ENCODE measurements at regions not wholly inside any gene's neighbourhood (a gene's known extent, or its start where the extent isn't known, plus 50 kb on each side); places are given as distances from the start of the nearest gene placed in this dataset.
"Not testable (repeated sequence)": the region's sequence is repeated elsewhere in the genome, so short reads cannot be mapped to it uniquely, and the experiment has no call there.

DNA sequence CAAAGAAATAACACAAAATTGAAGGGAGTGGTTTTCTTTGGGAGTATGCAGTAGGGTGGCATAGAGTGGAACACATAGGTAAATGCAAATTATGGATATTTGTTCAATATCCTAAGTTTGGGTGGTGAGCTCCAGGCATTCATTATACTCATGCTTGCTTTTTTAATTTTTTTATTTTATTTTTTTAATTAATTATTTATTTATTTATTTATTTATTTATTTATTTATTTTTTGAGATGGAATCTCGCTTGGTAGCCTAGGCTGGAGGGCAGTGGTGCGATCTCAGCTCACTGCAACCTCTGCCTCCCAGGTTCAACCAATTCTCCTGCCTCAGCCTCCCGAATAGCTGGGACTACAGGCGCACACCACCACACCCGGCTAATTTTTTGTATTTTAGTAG is 355.5 kb upstream of the PLD5 start:
- intact Hi-C loops (cut with micrococcal nuclease); H3K36me3 Mint-ChIP-seq (ENCODE audit: low read depth); H3K4me1 Mint-ChIP-seq (ENCODE audit: low read depth); H3K27me3 Mint-ChIP-seq (ENCODE audit: low read depth); H3K27ac Mint-ChIP-seq; H3K9me3 Mint-ChIP-seq; H3K4me3 Mint-ChIP-seq (ENCODE audit: low read depth); DNase-seq (ENCODE audit: low spot score): not testable (repeated sequence)

DNA sequence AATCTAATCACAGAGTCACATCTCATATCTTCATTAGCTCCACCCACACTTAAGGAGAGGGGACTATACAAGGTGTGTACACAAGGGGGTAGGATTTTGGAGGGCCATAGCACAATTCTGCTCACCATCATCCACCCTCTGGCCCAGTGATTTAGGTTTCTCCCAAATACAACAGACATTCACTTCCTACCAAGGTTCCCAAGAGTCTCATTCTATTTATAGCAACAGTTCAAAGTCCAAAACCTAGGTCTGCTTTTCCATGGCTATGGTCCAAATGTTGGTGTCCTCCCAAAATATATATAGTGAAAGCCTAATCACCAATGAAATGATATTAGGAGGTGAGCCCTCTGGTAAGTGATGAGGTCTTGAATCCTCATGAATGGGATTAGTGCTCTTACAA is 353.2 kb upstream of the PLD5 start:
- no peak overlapping the region for H3K27ac Mint-ChIP-seq
- H3K4me1 Mint-ChIP-seq (ENCODE audit: low read depth): no peaks in the 10 kb centered on the region
- intact Hi-C loops (cut with micrococcal nuclease): no loop called here

DNA sequence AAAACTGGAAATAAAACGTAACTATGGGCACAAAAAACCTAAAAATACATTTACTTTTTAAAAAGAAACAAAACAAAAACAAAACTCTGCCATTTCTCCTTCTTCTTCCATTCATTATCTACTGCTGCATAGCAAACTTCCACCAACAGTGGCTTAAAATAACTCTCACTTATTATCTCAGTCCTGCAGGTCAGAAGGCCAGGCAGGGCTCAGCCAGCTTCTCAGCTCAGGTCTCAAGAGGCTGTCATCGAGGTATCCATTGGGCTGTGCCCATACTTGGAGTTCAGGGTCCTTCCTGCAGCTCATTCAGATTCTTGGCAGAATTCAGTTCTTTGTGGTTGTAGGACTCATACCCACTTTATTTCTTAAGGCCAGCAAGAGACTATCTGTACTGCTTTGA is 352.7 kb upstream of the PLD5 start:
- no peaks in the 10 kb centered on the region for H3K27me3 Mint-ChIP-seq (ENCODE audit: low read depth)
- H3K4me3 Mint-ChIP-seq (ENCODE audit: low read depth): no peak overlapping the region
- intact Hi-C loops (cut with micrococcal nuclease): no loop called here
- no peaks in the 10 kb centered on the region for H3K36me3 Mint-ChIP-seq (ENCODE audit: low read depth)
- no peaks in the 10 kb centered on the region for H3K4me1 Mint-ChIP-seq (ENCODE audit: low read depth)
- H3K9me3 Mint-ChIP-seq: no peaks in the 10 kb centered on the region
- DNase-seq (ENCODE audit: low spot score): no peak
- H3K27ac Mint-ChIP-seq: no peak overlapping the region

More for the DNA sequence above, 353.2 kb upstream of the PLD5 start:
- Mint-ChIP-seq H3K27me3 (ENCODE audit: low read depth) (no peaks in the 10 kb centered on the region), H3K9me3 (no peaks in the 10 kb centered on the region), H3K4me3 (ENCODE audit: low read depth) (no peak overlapping the region), H3K36me3 (ENCODE audit: low read depth) (no peaks in the 10 kb centered on the region)
- DNase-seq (ENCODE audit: low spot score): no peak

GRCh38 chr1:242876030-242876429 is 351.5 kb upstream of the PLD5 start:
- Mint-ChIP-seq H3K4me1 (ENCODE audit: low read depth) (no peaks in the 10 kb centered on the region), H3K27me3 (ENCODE audit: low read depth) (no peaks in the 10 kb centered on the region), H3K36me3 (ENCODE audit: low read depth) (no peaks in the 10 kb centered on the region), H3K27ac (no peak overlapping the region), H3K9me3 (no peaks in the 10 kb centered on the region), H3K4me3 (ENCODE audit: low read depth) (no peak overlapping the region)
- DNase-seq (ENCODE audit: low spot score): no peak
- intact Hi-C loops (cut with micrococcal nuclease): no loop called here

DNA sequence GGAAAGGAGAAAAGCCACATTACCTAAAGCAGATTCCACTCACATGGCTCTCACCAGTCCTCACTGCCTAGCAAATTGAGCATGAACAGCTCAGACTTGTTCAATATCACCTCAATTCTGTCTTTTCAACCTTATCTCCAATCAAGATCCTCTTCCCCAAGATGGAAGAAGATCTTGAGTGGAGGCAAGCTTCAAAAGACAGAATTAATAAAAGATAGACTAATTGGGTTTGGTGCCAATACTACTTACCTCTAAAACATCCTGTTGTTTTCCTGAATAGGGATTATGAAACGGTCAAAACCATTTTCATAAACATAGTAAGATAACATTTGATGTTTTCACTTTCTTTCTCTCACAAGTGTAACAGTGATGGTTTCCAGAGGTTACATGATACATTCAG is 349.2 kb upstream of the PLD5 start:
- Mint-ChIP-seq H3K27me3 (ENCODE audit: low read depth) (no peaks in the 10 kb centered on the region), H3K4me3 (ENCODE audit: low read depth) (no peak overlapping the region), H3K27ac (no peak overlapping the region), H3K4me1 (ENCODE audit: low read depth) (no peaks in the 10 kb centered on the region), H3K36me3 (ENCODE audit: low read depth) (no peaks in the 10 kb centered on the region), H3K9me3 (no peaks in the 10 kb centered on the region)
- no peak for DNase-seq (ENCODE audit: low spot score)
- intact Hi-C loops (cut with micrococcal nuclease): no loop called here

GRCh38 chr1:242872521-242872920 is 348.0 kb upstream of the PLD5 start:
- Mint-ChIP-seq H3K36me3 (ENCODE audit: low read depth) (no peaks in the 10 kb centered on the region), H3K9me3 (no peaks in the 10 kb centered on the region), H3K4me3 (ENCODE audit: low read depth) (no peak overlapping the region), H3K27me3 (ENCODE audit: low read depth) (no peaks in the 10 kb centered on the region), H3K27ac (no peak overlapping the region), H3K4me1 (ENCODE audit: low read depth) (no peaks in the 10 kb centered on the region)
- DNase-seq (ENCODE audit: low spot score): no peak
- intact Hi-C loops (cut with micrococcal nuclease): no loop called here

GRCh38 chr1:242871471-242872030 is 347.1 kb upstream of the PLD5 start:
- Mint-ChIP-seq H3K9me3 (no peaks in the 10 kb centered on the region), H3K27me3 (ENCODE audit: low read depth) (no peaks in the 10 kb centered on the region), H3K4me1 (ENCODE audit: low read depth) (no peaks in the 10 kb centered on the region), H3K27ac (no peak overlapping the region), H3K36me3 (ENCODE audit: low read depth) (no peaks in the 10 kb centered on the region), H3K4me3 (ENCODE audit: low read depth) (no peak overlapping the region)
- no peak for DNase-seq (ENCODE audit: low spot score)
- intact Hi-C loops (cut with micrococcal nuclease): no loop called here

GRCh38 chr1:242870966-242871365 is 346.5 kb upstream of the PLD5 start:
- intact Hi-C loops (cut with micrococcal nuclease): no loop called here
- Mint-ChIP-seq H3K4me3 (ENCODE audit: low read depth) (no peak overlapping the region), H3K4me1 (ENCODE audit: low read depth) (no peaks in the 10 kb centered on the region), H3K9me3 (no peaks in the 10 kb centered on the region), H3K27me3 (ENCODE audit: low read depth) (no peaks in the 10 kb centered on the region), H3K36me3 (ENCODE audit: low read depth) (no peaks in the 10 kb centered on the region), H3K27ac (no peak overlapping the region)
- DNase-seq (ENCODE audit: low spot score): no peak

DNA sequence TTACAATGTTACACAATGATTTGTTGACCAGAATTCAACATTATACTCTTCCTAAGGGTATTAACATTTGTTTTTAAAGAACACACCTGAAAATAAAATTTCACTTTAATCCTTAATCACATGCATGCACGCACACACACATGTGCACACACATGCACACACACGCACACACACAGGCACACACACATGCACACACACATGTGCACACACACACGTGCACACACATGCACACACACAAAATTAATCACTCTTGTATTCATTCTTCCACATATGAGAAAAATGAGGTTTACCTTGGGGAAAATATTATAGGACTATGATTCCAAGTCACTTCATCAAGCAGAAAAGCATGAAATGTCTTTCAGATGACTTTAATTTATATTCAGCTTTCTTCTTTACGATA is 331.8 kb upstream of the PLD5 start:
- H3K9me3 Mint-ChIP-seq: no peaks in the 10 kb centered on the region
- H3K27me3 Mint-ChIP-seq (ENCODE audit: low read depth): no peaks in the 10 kb centered on the region
- H3K27ac Mint-ChIP-seq: no peak overlapping the region
- no peaks in the 10 kb centered on the region for H3K4me1 Mint-ChIP-seq (ENCODE audit: low read depth)
- intact Hi-C loops (cut with micrococcal nuclease): no loop called here
- no peaks in the 10 kb centered on the region for H3K36me3 Mint-ChIP-seq (ENCODE audit: low read depth)
- DNase-seq (ENCODE audit: low spot score): no peak
- no peak overlapping the region for H3K4me3 Mint-ChIP-seq (ENCODE audit: low read depth)

DNA sequence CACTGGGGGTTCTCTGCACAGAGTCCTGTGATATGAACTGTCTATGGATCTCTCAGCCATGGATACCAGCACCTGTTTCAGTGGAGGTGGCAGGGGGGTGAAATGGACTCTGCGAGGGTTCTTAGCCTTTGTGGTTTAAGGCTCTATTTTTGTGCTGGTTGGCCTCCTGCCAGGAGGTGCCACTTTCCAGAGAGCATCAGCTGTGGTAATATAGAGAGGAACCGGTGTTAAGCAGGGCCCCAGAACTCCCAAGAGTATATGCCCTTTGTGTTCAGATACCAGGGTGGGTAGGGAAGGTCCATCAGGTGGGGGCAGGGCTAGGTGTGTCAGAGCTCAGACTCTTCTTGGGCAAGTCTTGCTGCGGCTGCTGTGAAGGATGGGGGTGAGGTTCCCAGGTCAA is 330.0 kb upstream of the PLD5 start:
- H3K36me3 Mint-ChIP-seq (ENCODE audit: low read depth): no peaks in the 10 kb centered on the region
- H3K4me1 Mint-ChIP-seq (ENCODE audit: low read depth): no peaks in the 10 kb centered on the region
- no peak for DNase-seq (ENCODE audit: low spot score)
- H3K27ac Mint-ChIP-seq: no peak overlapping the region
- peaks cover 3% of the 10 kb centered on the region for H3K9me3 Mint-ChIP-seq
- no peaks in the 10 kb centered on the region for H3K27me3 Mint-ChIP-seq (ENCODE audit: low read depth)
- no peak overlapping the region for H3K4me3 Mint-ChIP-seq (ENCODE audit: low read depth)
- intact Hi-C loops (cut with micrococcal nuclease): no loop called here

GRCh38 chr1:242847390-242847993 is 323.0 kb upstream of the PLD5 start:
- intact Hi-C loops (cut with micrococcal nuclease): no loop called here
- DNase-seq (ENCODE audit: low spot score): no peak
- Mint-ChIP-seq H3K36me3 (ENCODE audit: low read depth) (no peaks in the 10 kb centered on the region), H3K9me3 (peaks cover 14% of the 10 kb centered on the region), H3K27me3 (ENCODE audit: low read depth) (no peaks in the 10 kb centered on the region), H3K4me1 (ENCODE audit: low read depth) (no peaks in the 10 kb centered on the region), H3K27ac (no peak overlapping the region), H3K4me3 (ENCODE audit: low read depth) (no peak overlapping the region)

- Mint-ChIP-seq H3K4me1 (ENCODE audit: low read depth) (no peaks in the 10 kb centered on the region), H3K4me3 (ENCODE audit: low read depth) (no peak overlapping the region), H3K36me3 (ENCODE audit: low read depth) (no peaks in the 10 kb centered on the region), H3K27ac (no peak overlapping the region), H3K9me3 (peaks cover 11% of the 10 kb centered on the region), H3K27me3 (ENCODE audit: low read depth) (no peaks in the 10 kb centered on the region)
- no peak for DNase-seq (ENCODE audit: low spot score)
- intact Hi-C loops (cut with micrococcal nuclease): no loop called here
These were observed 317.6 kb upstream of the PLD5 start for GRCh38 chr1:242842094-242842493.

GRCh38 chr1:242839101-242839500 is 314.6 kb upstream of the PLD5 start:
- no peak for DNase-seq (ENCODE audit: low spot score)
- intact Hi-C loops (cut with micrococcal nuclease): no loop called here
- H3K9me3 Mint-ChIP-seq: peaks cover 8% of the 10 kb centered on the region
- H3K4me3 Mint-ChIP-seq (ENCODE audit: low read depth): no peak overlapping the region
- no peak overlapping the region for H3K27ac Mint-ChIP-seq
- no peaks in the 10 kb centered on the region for H3K36me3 Mint-ChIP-seq (ENCODE audit: low read depth)
- H3K27me3 Mint-ChIP-seq (ENCODE audit: low read depth): no peaks in the 10 kb centered on the region
- H3K4me1 Mint-ChIP-seq (ENCODE audit: low read depth): no peaks in the 10 kb centered on the region

- Mint-ChIP-seq H3K27me3 (ENCODE audit: low read depth) (no peaks in the 10 kb centered on the region), H3K36me3 (ENCODE audit: low read depth) (no peaks in the 10 kb centered on the region), H3K4me1 (ENCODE audit: low read depth) (no peaks in the 10 kb centered on the region), H3K27ac (no peak overlapping the region), H3K4me3 (ENCODE audit: low read depth) (no peak overlapping the region), H3K9me3 (no peaks in the 10 kb centered on the region)
- intact Hi-C loops (cut with micrococcal nuclease): no loop called here
- DNase-seq (ENCODE audit: low spot score): no peak
These were observed 311.9 kb upstream of the PLD5 start for GRCh38 chr1:242836423-242836822.

Data from activated T-helper 2 cell treated with anti-CD3 and anti-CD28 coated beads, Interferon-gamma antibody, Interleukin-2, Interleukin-4, amounts not matched to agents 10 μg/mL and 5 μg/mL and 100 μg/mL, durations not matched to agents 14 hours and 24 hours and 36 hours (primary cell).